ENCODE measurements at regions not wholly inside any gene's neighbourhood (a gene's known extent, or its start where the extent isn't known, plus 50 kb on each side); places are given as distances from the start of the nearest gene placed in this dataset.

GRCh38 chr22:47591709-47592108 lies 829.3 kb downstream of the TBC1D22A start:
- H4K20me1 ChIP-seq (ENCODE audit: insufficient read depth, low read length), result no peaks in the 10 kb centered on the region
- no peaks in the 10 kb centered on the region for H3K79me2 ChIP-seq (ENCODE audit: low read length)
- no peaks in the 10 kb centered on the region for H3K9me3 ChIP-seq (replicated peaks; ENCODE audit: insufficient read depth, low read length)
- no peak overlapping the region for H3K9ac ChIP-seq (ENCODE audit: low read length)
- no peak overlapping the region for H3K4me3 ChIP-seq (ENCODE audit: low read length)
- no peak overlapping the region for H3K4me2 ChIP-seq (ENCODE audit: low read depth, low read length)
- no peaks in the 10 kb centered on the region for H3K27me3 ChIP-seq (replicated peaks; ENCODE audit: insufficient read depth, low read length)
- no peaks in the 10 kb centered on the region for H3K9me2 ChIP-seq (replicated peaks; ENCODE audit: insufficient read depth, low read length)
- no peaks in the 10 kb centered on the region for H3K4me1 ChIP-seq (ENCODE audit: low read length)
- no peak overlapping the region for H2AFZ ChIP-seq (ENCODE audit: low read length)
- H3F3A ChIP-seq (ENCODE audit: insufficient read depth, low read length), result no peaks in the 10 kb centered on the region
- TF ChIP-seq EZH2phosphoT487 (IDR thresholded peaks at IDR 0.05; ENCODE audit: low read length) (no peak), EZH2 (optimal IDR thresholded peaks at IDR 0.05; ENCODE audit: low read depth, low read length) (no peak)
- TF ChIP-seq, protein P1, sequence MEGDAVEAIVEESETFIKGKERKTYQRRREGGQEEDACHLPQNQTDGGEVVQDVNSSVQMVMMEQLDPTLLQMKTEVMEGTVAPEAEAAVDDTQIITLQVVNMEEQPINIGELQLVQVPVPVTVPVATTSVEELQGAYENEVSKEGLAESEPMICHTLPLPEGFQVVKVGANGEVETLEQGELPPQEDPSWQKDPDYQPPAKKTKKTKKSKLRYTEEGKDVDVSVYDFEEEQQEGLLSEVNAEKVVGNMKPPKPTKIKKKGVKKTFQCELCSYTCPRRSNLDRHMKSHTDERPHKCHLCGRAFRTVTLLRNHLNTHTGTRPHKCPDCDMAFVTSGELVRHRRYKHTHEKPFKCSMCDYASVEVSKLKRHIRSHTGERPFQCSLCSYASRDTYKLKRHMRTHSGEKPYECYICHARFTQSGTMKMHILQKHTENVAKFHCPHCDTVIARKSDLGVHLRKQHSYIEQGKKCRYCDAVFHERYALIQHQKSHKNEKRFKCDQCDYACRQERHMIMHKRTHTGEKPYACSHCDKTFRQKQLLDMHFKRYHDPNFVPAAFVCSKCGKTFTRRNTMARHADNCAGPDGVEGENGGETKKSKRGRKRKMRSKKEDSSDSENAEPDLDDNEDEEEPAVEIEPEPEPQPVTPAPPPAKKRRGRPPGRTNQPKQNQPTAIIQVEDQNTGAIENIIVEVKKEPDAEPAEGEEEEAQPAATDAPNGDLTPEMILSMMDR (IDR thresholded peaks at IDR 0.05; ENCODE audit: low read length), result no peak
- H3K36me3 ChIP-seq (replicated peaks; ENCODE audit: insufficient read depth, low read length), result no peaks in the 10 kb centered on the region
- H3K27ac ChIP-seq (ENCODE audit: low read length), result no peak overlapping the region
- DNase-seq, result no peak

GRCh38 chr22:47591016-47591415 lies 828.6 kb downstream of the TBC1D22A start:
- no peaks in the 10 kb centered on the region for H3K27me3 ChIP-seq (replicated peaks; ENCODE audit: insufficient read depth, low read length)
- H3K27ac ChIP-seq (ENCODE audit: low read length), result no peak overlapping the region
- H3K4me1 ChIP-seq (ENCODE audit: low read length), result no peaks in the 10 kb centered on the region
- H3F3A ChIP-seq (ENCODE audit: insufficient read depth, low read length), result no peaks in the 10 kb centered on the region
- no peaks in the 10 kb centered on the region for H3K9me3 ChIP-seq (replicated peaks; ENCODE audit: insufficient read depth, low read length)
- no peaks in the 10 kb centered on the region for H3K79me2 ChIP-seq (ENCODE audit: low read length)
- no peaks in the 10 kb centered on the region for H3K36me3 ChIP-seq (replicated peaks; ENCODE audit: insufficient read depth, low read length)
- H2AFZ ChIP-seq (ENCODE audit: low read length), result no peak overlapping the region
- H3K9me2 ChIP-seq (replicated peaks; ENCODE audit: insufficient read depth, low read length), result no peaks in the 10 kb centered on the region
- TF ChIP-seq EZH2 (optimal IDR thresholded peaks at IDR 0.05; ENCODE audit: low read depth, low read length) (no peak), EZH2phosphoT487 (IDR thresholded peaks at IDR 0.05; ENCODE audit: low read length) (no peak)
- TF ChIP-seq, protein P1 (IDR thresholded peaks at IDR 0.05; ENCODE audit: low read length), result no peak
- H3K4me3 ChIP-seq (ENCODE audit: low read length), result no peak overlapping the region
- no peak for DNase-seq
- no peak overlapping the region for H3K9ac ChIP-seq (ENCODE audit: low read length)
- no peaks in the 10 kb centered on the region for H4K20me1 ChIP-seq (ENCODE audit: insufficient read depth, low read length)
- H3K4me2 ChIP-seq (ENCODE audit: low read depth, low read length), result no peak overlapping the region

GRCh38 chr22:47589271-47590250 lies 827.1 kb downstream of the TBC1D22A start:
- Histone ChIP-seq H3K4me3 (ENCODE audit: low read length) (no peak overlapping the region), H3K9me3 (replicated peaks; ENCODE audit: insufficient read depth, low read length) (no peaks in the 10 kb centered on the region), H3K4me1 (ENCODE audit: low read length) (no peaks in the 10 kb centered on the region), H3K27ac (ENCODE audit: low read length) (no peak overlapping the region), H3K27me3 (replicated peaks; ENCODE audit: insufficient read depth, low read length) (no peaks in the 10 kb centered on the region), H3K9me2 (replicated peaks; ENCODE audit: insufficient read depth, low read length) (no peaks in the 10 kb centered on the region), H4K20me1 (ENCODE audit: insufficient read depth, low read length) (no peaks in the 10 kb centered on the region), H3K36me3 (replicated peaks; ENCODE audit: insufficient read depth, low read length) (no peaks in the 10 kb centered on the region), H3K9ac (ENCODE audit: low read length) (no peak overlapping the region), H3F3A (ENCODE audit: insufficient read depth, low read length) (no peaks in the 10 kb centered on the region), H3K79me2 (ENCODE audit: low read length) (no peaks in the 10 kb centered on the region), H3K4me2 (ENCODE audit: low read depth, low read length) (no peak overlapping the region), H2AFZ (ENCODE audit: low read length) (no peak overlapping the region)
- no peak for DNase-seq
- no peak for TF ChIP-seq EZH2phosphoT487 (IDR thresholded peaks at IDR 0.05; ENCODE audit: low read length)
- TF ChIP-seq, protein P1 (IDR thresholded peaks at IDR 0.05; ENCODE audit: low read length), result no peak
- no peak for TF ChIP-seq EZH2 (optimal IDR thresholded peaks at IDR 0.05; ENCODE audit: low read depth, low read length)

Measured in MM.1S (cell line).